ENCODE measurements at regions not wholly inside any gene's neighbourhood (a gene's known extent, or its start where the extent isn't known, plus 50 kb on each side); places are given as distances from the start of the nearest gene placed in this dataset.

GRCh38 chr6:143575901-143576426 is 64.4 kb upstream of the FUCA2 start:
- TF ChIP-seq, protein P1, sequence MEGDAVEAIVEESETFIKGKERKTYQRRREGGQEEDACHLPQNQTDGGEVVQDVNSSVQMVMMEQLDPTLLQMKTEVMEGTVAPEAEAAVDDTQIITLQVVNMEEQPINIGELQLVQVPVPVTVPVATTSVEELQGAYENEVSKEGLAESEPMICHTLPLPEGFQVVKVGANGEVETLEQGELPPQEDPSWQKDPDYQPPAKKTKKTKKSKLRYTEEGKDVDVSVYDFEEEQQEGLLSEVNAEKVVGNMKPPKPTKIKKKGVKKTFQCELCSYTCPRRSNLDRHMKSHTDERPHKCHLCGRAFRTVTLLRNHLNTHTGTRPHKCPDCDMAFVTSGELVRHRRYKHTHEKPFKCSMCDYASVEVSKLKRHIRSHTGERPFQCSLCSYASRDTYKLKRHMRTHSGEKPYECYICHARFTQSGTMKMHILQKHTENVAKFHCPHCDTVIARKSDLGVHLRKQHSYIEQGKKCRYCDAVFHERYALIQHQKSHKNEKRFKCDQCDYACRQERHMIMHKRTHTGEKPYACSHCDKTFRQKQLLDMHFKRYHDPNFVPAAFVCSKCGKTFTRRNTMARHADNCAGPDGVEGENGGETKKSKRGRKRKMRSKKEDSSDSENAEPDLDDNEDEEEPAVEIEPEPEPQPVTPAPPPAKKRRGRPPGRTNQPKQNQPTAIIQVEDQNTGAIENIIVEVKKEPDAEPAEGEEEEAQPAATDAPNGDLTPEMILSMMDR (IDR thresholded peaks at IDR 0.05; ENCODE audit: low read depth, low read length) = no peak
- no peak overlapping the region for H3K4me3 ChIP-seq (replicated peaks in 1 of 2; ENCODE audit: low read depth in 2 of 2, low read length in 2 of 2)
- DNase-seq (ENCODE audit: low read depth in 2 of 2) = no peak

DNA sequence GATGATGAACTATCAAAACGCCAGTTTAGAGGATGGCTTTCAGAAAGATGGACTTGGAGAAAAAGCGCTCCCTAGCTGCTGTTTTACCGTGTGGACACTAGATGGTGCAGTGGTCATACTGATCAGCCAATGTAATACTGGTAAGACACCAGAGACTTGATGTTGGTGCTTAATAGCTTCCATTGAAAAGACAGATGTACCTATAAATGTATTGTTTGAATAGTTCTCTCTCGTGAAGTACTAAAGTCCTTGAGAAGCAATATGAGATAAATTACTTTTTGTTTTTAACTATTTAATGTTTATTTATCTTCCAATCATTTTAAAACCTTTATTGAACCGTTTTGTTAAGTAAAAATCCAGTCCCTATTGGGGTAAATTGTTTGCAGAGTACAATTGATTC is 63.9 kb upstream of the FUCA2 start:
- TF ChIP-seq, protein P1 (IDR thresholded peaks at IDR 0.05; ENCODE audit: low read depth, low read length) = peak; percentile 87

GRCh38 chr6:143570147-143570853 is 58.8 kb upstream of the FUCA2 start:
- H3K4me3 ChIP-seq (replicated peaks in 1 of 2; ENCODE audit: low read depth in 2 of 2, low read length in 2 of 2) = no peak overlapping the region
- TF ChIP-seq, protein P1 (IDR thresholded peaks at IDR 0.05; ENCODE audit: low read depth, low read length) = no peak
- DNase-seq (ENCODE audit: low read depth in 2 of 2) = no peak

More for the DNA sequence above, 63.9 kb upstream of the FUCA2 start:
- no peak overlapping the region for H3K4me3 ChIP-seq (replicated peaks in 1 of 2; ENCODE audit: low read depth in 2 of 2, low read length in 2 of 2)
- DNase-seq (ENCODE audit: low read depth in 2 of 2) = peak; percentile 91 to 92

DNA sequence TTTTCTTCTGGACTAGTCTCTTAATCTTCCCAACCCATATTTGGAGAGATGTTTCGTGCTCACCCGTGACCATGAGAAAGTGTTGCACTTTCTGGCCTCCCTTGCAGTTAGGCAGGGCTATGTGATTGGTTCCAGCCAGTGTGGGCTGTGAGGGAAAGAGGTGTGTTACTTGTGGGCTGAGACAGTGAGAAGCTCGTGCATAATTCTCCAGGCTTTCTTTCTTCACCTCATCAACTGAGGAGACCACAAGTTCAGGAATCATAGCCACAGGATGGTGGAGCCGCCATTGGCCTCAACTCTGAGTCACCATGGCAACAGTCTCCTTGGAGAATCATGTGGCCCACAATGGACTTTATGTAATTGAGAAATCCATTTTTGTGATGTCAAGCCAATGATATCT is 57.5 kb upstream of the FUCA2 start:
- H3K4me3 ChIP-seq (replicated peaks in 1 of 2; ENCODE audit: low read depth in 2 of 2, low read length in 2 of 2) = no peak overlapping the region
- TF ChIP-seq, protein P1 (IDR thresholded peaks at IDR 0.05; ENCODE audit: low read depth, low read length) = no peak
- DNase-seq (ENCODE audit: low read depth in 2 of 2) = peak; percentile 26 to 64

DNA sequence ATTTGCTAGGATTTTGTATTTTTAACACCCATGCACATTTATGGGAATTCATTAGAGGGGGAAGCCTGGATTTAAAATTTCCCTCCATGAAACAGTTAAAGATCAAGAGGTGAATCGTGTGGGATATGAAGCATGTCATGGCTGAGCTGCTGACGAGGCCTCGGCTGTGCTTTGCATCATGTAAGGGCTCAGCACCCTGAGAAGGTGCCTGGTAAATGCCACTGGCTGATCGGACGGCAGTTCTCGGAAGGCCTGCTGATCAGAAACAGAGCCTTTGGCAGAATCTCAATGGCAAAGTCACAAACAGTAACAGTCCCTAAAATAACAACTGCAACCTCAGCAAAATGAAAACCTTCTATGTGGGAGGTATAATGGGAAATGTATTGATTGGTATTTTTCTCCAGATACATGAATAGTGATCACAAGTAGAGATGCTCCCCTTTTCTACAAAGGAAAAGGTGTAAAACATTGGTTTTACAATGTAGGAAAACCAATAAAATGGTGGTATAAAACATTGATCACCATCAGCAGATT is 53.0 kb upstream of the FUCA2 start:
- DNase-seq (ENCODE audit: low read depth in 2 of 2) = no peak
- TF ChIP-seq, protein P1 (IDR thresholded peaks at IDR 0.05; ENCODE audit: low read depth, low read length) = no peak

GRCh38 chr6:143562143-143562542 is 50.6 kb upstream of the FUCA2 start:
- no peak for DNase-seq (ENCODE audit: low read depth in 2 of 2)
- H3K4me3 ChIP-seq (replicated peaks in 1 of 2; ENCODE audit: low read depth in 2 of 2, low read length in 2 of 2) = no peak overlapping the region

More for the DNA sequence above, 53.0 kb upstream of the FUCA2 start:
- no peak overlapping the region for H3K4me3 ChIP-seq (replicated peaks in 1 of 2; ENCODE audit: low read depth in 2 of 2, low read length in 2 of 2)

More at GRCh38 chr6:143562143-143562542, 50.6 kb upstream of the FUCA2 start:
- TF ChIP-seq, protein P1 (IDR thresholded peaks at IDR 0.05; ENCODE audit: low read depth, low read length) = no peak
